Prostate gland (tissue), 2 donors: ENCODE measurements at regions not wholly inside any gene's neighbourhood (a gene's known extent, or its start where the extent isn't known, plus 50 kb on each side); places are given as distances from the start of the nearest gene placed in this dataset.
A peak's percentile ranks its signal among the peaks of the same experiment; 100 is the strongest.

Source experiments
- DNase-seq: peaks from one replicate; pipeline ENCODE4 v3.0.0-alpha.2; 2019; ENCODE audit warnings: low spot score
- H3K27ac ChIP-seq, 2 donors: fragments of 200-600 bp; sonication (generic); 2 replicates each; pipeline ENCODE4 v1.5.1; 2017 to 2019
- H3K27me3 ChIP-seq: fragments of 200-600 bp; sonication (generic); replicated peaks from 2 replicates; pipeline ENCODE4 v1.5.1; 2019; ENCODE audit not compliant: insufficient read depth
- H3K36me3 ChIP-seq, 2 donors: fragments of 200-600 bp; sonication (generic); 1 replicate in 1 of 2; 2 replicates in 1 of 2; pipeline versions ENCODE4 v1.5.1 to v1.8.1; 2017 to 2019
- H3K4me1 ChIP-seq: fragments of 200-600 bp; sonication (generic); replicated peaks from 2 replicates; pipeline ENCODE4 v1.5.1; 2019
- H3K4me3 ChIP-seq, 2 donors: fragments of 200-600 bp; sonication (generic); 2 replicates each; pipeline ENCODE4 v1.5.1; 2017 to 2019
- H3K9me3 ChIP-seq: fragments of 200-600 bp; sonication (generic); 2 replicates; pipeline ENCODE4 v1.5.1; 2017
- POLR2A ChIP-seq: fragments of 450-650 bp; IDR thresholded peaks from one replicate; pipeline ENCODE4 v1.6.1; 2016; ENCODE audit warnings: antibody characterized with exemption, mild to moderate bottlenecking
- POLR2AphosphoS5 ChIP-seq: sonication (generic); formaldehyde crosslinking; IDR thresholded peaks from one replicate; pipeline ENCODE4 v1.6.1; 2017; ENCODE audit warnings: antibody characterized with exemption
- WGBS: methylation state at CpG from one replicate; pipeline ENCODE4 v1.1.5; 2018; 5-methylcytosine and 5-hydroxymethylcytosine counted together
- intact Hi-C: fragments of 100-400 bp; cut with DNase I; formaldehyde crosslinking; loops from one replicate; pipeline ENCODE4 v1.14.2; 2022
- TF ChIP-seq, protein P1 (sequence below), 4 experiments: fragments of 200-600 bp in 2 of 4; fragments of 450-650 bp in 2 of 4; sonication (generic) in 2 of 4; IDR thresholded peaks; 1 replicate in 3 of 4; 2 replicates in 1 of 4; pipeline ENCODE4 v1.5.1; 2016 to 2019; ENCODE audit warnings: antibody characterized with exemption in 4 of 4, mild to moderate bottlenecking in 2 of 4, moderate library complexity in 2 of 4

DNA sequence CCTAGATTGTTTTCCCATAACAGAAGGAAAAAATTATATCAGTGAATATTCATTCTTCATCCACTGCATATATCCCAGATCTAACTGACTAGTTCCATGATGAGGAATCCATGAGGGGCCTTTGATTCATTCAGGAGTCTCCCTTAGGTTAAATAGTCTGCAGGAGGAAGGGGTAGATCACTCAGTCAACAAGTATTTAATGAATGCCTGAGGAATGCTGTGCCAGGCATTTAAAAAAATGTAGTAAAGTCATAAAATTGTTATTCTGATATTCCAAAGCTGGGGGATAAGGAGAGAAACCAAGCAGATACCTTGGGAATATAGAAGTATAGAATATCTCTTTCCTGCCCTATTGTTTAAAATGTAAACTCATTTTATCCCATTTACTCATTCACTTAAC lies 216.2 kb upstream of the CAND1 start:
- no peaks in the 10 kb centered on the region for H3K9me3 ChIP-seq
- no peak overlapping the region for H3K27ac ChIP-seq
- intact Hi-C loops, result no loop called here
- H3K36me3 ChIP-seq, result no peaks in the 10 kb centered on the region
- TF ChIP-seq, protein P1, sequence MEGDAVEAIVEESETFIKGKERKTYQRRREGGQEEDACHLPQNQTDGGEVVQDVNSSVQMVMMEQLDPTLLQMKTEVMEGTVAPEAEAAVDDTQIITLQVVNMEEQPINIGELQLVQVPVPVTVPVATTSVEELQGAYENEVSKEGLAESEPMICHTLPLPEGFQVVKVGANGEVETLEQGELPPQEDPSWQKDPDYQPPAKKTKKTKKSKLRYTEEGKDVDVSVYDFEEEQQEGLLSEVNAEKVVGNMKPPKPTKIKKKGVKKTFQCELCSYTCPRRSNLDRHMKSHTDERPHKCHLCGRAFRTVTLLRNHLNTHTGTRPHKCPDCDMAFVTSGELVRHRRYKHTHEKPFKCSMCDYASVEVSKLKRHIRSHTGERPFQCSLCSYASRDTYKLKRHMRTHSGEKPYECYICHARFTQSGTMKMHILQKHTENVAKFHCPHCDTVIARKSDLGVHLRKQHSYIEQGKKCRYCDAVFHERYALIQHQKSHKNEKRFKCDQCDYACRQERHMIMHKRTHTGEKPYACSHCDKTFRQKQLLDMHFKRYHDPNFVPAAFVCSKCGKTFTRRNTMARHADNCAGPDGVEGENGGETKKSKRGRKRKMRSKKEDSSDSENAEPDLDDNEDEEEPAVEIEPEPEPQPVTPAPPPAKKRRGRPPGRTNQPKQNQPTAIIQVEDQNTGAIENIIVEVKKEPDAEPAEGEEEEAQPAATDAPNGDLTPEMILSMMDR (IDR thresholded peaks at IDR 0.05), result no peak
- no peak overlapping the region for H3K4me3 ChIP-seq
- no peak for DNase-seq
- H3K4me1 ChIP-seq, result no peaks in the 10 kb centered on the region
- H3K27me3 ChIP-seq, result no peaks in the 10 kb centered on the region

DNA sequence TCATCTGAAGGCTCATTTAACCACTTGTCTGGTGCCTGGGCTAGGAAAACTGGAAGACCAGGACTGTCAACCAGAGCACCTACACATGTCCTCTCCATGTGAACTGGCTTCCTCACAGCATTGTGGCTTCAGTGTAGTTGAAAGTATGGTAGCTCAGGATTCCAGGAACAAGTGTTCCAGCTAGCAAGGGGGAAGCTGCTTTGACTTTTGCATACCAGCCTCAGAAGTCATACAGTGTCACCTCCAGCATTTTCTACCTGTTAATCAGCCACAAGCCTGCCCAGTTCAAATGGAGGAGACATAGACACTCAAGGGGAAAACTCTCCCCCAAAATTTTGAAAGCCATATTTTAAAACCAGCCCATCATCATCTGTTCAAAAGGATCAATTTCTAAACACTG lies 212.8 kb upstream of the CAND1 start:
- Histone ChIP-seq H3K9me3 (no peaks in the 10 kb centered on the region), H3K27me3 (no peaks in the 10 kb centered on the region), H3K4me1 (no peaks in the 10 kb centered on the region), H3K4me3 (no peak overlapping the region), H3K36me3 (no peaks in the 10 kb centered on the region), H3K27ac (no peak overlapping the region)
- no peak for TF ChIP-seq POLR2AphosphoS5
- TF ChIP-seq, protein P1 (IDR thresholded peaks at IDR 0.05), result no peak
- no peak for TF ChIP-seq POLR2A
- intact Hi-C loops, result no loop called here
- DNase-seq, result no peak

DNA sequence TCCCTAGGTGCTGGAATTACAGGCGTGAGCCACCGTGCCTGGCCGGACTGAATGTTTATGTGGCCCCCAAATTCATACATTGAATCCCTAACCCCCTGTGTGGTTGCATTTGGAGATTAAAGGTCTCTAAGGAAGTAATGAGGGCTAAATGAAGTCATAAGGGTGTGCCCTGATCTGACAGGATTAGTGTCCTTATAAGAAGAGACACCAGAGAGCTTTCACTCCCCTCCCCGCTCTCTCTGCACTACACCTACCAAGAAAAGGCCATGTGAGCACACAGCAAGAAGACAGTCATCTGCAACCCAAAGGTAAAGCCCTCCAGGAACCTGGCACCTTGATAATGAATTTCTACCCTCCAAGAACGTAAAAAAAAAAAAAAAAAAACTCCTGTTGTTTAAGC lies 212.1 kb upstream of the CAND1 start:
- Histone ChIP-seq H3K4me1 (no peaks in the 10 kb centered on the region), H3K27ac (no peak overlapping the region), H3K27me3 (no peaks in the 10 kb centered on the region), H3K9me3 (no peaks in the 10 kb centered on the region), H3K36me3 (no peaks in the 10 kb centered on the region), H3K4me3 (no peak overlapping the region)
- intact Hi-C loops, result no loop called here
- TF ChIP-seq, protein P1 (IDR thresholded peaks at IDR 0.05), result no peak
- TF ChIP-seq POLR2AphosphoS5, result no peak
- TF ChIP-seq POLR2A, result no peak
- WGBS, result 93% methylated on average over 5 of the region's 5 CpGs
- no peak for DNase-seq

DNA sequence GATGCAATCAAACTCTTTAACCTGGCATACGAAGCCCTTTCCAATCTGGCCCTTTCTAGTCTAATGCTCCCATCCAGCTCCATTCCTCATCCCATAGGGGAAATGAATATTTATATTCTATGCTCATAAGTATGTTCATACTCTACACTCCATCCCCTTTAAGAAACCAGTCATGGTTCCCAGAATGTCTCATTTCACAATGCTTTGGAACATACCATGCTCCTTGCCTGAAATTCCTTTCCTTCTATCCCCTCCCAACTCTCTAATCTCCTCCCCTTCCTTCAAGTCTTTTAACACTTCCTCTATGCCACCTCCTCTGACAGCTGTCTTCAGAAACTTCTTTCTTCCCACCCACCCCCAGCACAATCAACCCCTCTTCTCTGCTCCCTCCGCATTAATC lies 207.0 kb upstream of the CAND1 start:
- WGBS, result 76% methylated on average over 2 of the region's 2 CpGs
- DNase-seq, result no peak
- H3K27me3 ChIP-seq, result no peaks in the 10 kb centered on the region
- no peak for TF ChIP-seq POLR2AphosphoS5
- TF ChIP-seq POLR2A, result no peak
- TF ChIP-seq, protein P1 (IDR thresholded peaks at IDR 0.05), result no peak
- intact Hi-C loops, result loop anchor here (10.0 kb wide), 2 partner anchors 167 to 377 kb away; no protein-coding TSS in a partner anchor
- H3K4me3 ChIP-seq, result no peak overlapping the region
- no peaks in the 10 kb centered on the region for H3K36me3 ChIP-seq
- no peaks in the 10 kb centered on the region for H3K4me1 ChIP-seq
- no peaks in the 10 kb centered on the region for H3K9me3 ChIP-seq
- no peak overlapping the region for H3K27ac ChIP-seq

DNA sequence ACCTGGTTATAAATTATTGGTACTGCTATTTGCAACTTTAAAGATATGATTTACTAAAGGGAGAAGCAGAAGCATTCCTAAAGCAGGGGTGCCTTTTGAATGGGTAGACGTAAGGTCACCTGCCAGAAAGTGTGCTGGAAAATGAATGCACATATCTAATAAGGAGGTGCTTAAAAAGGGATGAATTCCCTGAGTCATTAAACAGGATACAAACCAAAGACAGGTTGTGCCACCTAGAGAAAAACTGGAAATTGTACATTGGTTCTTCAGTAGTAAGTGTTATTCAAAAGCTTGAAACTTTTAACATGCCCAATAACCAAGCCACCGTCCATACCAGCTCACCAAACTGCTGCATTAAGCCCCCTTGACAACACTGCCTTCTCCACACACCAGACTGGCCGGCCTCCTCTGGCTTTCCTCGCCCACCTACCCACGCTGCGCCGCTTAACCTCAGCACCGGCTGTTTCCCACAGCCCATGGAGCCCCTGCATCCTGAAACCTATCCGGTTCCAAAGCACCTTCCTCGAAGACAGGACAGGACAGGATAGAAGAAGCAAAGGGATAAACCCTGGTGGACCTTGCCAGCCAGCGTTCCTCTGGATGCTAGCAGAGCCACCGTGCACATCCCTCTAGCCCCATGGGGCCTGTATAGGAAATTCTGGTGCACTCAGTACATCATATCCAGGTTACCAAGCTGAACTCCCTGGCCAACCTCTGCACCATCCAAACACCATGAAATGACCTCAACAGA lies 201.5 kb upstream of the CAND1 start:
- Histone ChIP-seq H3K36me3 (no peaks in the 10 kb centered on the region), H3K4me1 (peaks cover 7% of the 10 kb centered on the region), H3K9me3 (no peaks in the 10 kb centered on the region), H3K27ac (no peak overlapping the region), H3K4me3 (peak overlapping the region; percentile 56 to 64), H3K27me3 (no peaks in the 10 kb centered on the region)
- intact Hi-C loops, result loop anchor here (5.0 to 10.0 kb wide), 3 partner anchors 173 to 383 kb away; partner anchors contain the start of gene CAND1
- DNase-seq, result no peak
- TF ChIP-seq, protein P1 (IDR thresholded peaks at IDR 0.05), result peak in 1 of 4 experiments; percentile 17
- no peak for TF ChIP-seq POLR2AphosphoS5
- TF ChIP-seq POLR2A, result no peak
- 13% methylated on average over 12 of the region's 12 CpGs for WGBS
